ENCODE measurements at regions not wholly inside any gene's neighbourhood (a gene's known extent, or its start where the extent isn't known, plus 50 kb on each side); places are given as distances from the start of the nearest gene placed in this dataset.

GRCh38 chr3:31392568-31392967 lies 140.2 kb upstream of the STT3B start:
- H3K27ac ChIP-seq = no peak overlapping the region
- no peaks in the 10 kb centered on the region for H3K27me3 ChIP-seq
- no peak for ATAC-seq (ENCODE audit: low FRiP score in 2 of 2)
- no peak for TF ChIP-seq POLR2AphosphoS5 (IDR thresholded peaks at IDR 0.05)
- no peak for TF ChIP-seq POLR2A (IDR thresholded peaks at IDR 0.05)
- no peak for TF ChIP-seq EP300 (IDR thresholded peaks at IDR 0.05)
- no peak for TF ChIP-seq CTCF (IDR thresholded peaks at IDR 0.05)
- no peaks in the 10 kb centered on the region for H3K9me3 ChIP-seq
- WGBS, 2 donors = 84 to 87% methylated on average over 2 of the region's 2 CpGs
- H3K36me3 ChIP-seq = no peaks in the 10 kb centered on the region
- DNase-seq = no peak
- no peaks in the 10 kb centered on the region for H3K4me1 ChIP-seq
- no peak overlapping the region for H3K4me3 ChIP-seq

GRCh38 chr3:31399271-31399670 lies 133.5 kb upstream of the STT3B start:
- H3K27ac ChIP-seq = no peak overlapping the region
- H3K9me3 ChIP-seq = no peaks in the 10 kb centered on the region
- H3K27me3 ChIP-seq = no peaks in the 10 kb centered on the region
- no peak overlapping the region for H3K4me3 ChIP-seq
- no peak for TF ChIP-seq POLR2AphosphoS5 (IDR thresholded peaks at IDR 0.05)
- no peak for DNase-seq
- H3K4me1 ChIP-seq = peaks cover 0 to 8% (median 0%) of the 10 kb centered on the region in 4 donors
- 31 to 32% methylated on average over 1 of the region's 1 CpG for WGBS, 2 donors
- H3K36me3 ChIP-seq = no peaks in the 10 kb centered on the region
- ATAC-seq (ENCODE audit: low FRiP score in 2 of 2) = no peak

- Histone ChIP-seq H3K4me3 (no peak overlapping the region), H3K27ac (no peak overlapping the region), H3K4me1 (peaks cover 0 to 8% (median 0%) of the 10 kb centered on the region in 4 donors), H3K9me3 (no peaks in the 10 kb centered on the region), H3K36me3 (no peaks in the 10 kb centered on the region), H3K27me3 (no peaks in the 10 kb centered on the region)
- no peak for TF ChIP-seq POLR2AphosphoS5 (IDR thresholded peaks at IDR 0.05)
- TF ChIP-seq CTCF (IDR thresholded peaks at IDR 0.05) = no peak
- TF ChIP-seq POLR2A (IDR thresholded peaks at IDR 0.05) = no peak
- TF ChIP-seq EP300 (IDR thresholded peaks at IDR 0.05) = no peak
- 18 to 32% methylated on average over 2 of the region's 2 CpGs for WGBS, 2 donors
- DNase-seq (no peak), ATAC-seq (ENCODE audit: low FRiP score in 2 of 2) (peak in 1 of 2 donors; percentile 60)
Measured at GRCh38 chr3:31402117-31402516, 130.6 kb upstream of the STT3B start.

GRCh38 chr3:31403197-31403596 lies 129.5 kb upstream of the STT3B start:
- no peak overlapping the region for H3K27ac ChIP-seq
- no peaks in the 10 kb centered on the region for H3K36me3 ChIP-seq
- no peaks in the 10 kb centered on the region for H3K9me3 ChIP-seq
- DNase-seq = no peak
- H3K27me3 ChIP-seq = no peaks in the 10 kb centered on the region
- H3K4me3 ChIP-seq = no peak overlapping the region
- no peak for ATAC-seq (ENCODE audit: low FRiP score in 2 of 2)
- H3K4me1 ChIP-seq = peaks cover 0 to 8% (median 0%) of the 10 kb centered on the region in 4 donors
- TF ChIP-seq POLR2AphosphoS5 (IDR thresholded peaks at IDR 0.05) (no peak), POLR2A (IDR thresholded peaks at IDR 0.05) (no peak), EP300 (IDR thresholded peaks at IDR 0.05) (no peak), CTCF (IDR thresholded peaks at IDR 0.05) (no peak)
- 85 to 87% methylated on average over 3 of the region's 3 CpGs for WGBS, 2 donors

GRCh38 chr3:31404871-31405270 lies 127.9 kb upstream of the STT3B start:
- no peak for ATAC-seq (ENCODE audit: low FRiP score in 2 of 2)
- no peak overlapping the region for H3K4me3 ChIP-seq

More at GRCh38 chr3:31404871-31405270, 127.9 kb upstream of the STT3B start:
- Histone ChIP-seq H3K27ac (no peak overlapping the region), H3K27me3 (no peaks in the 10 kb centered on the region), H3K36me3 (no peaks in the 10 kb centered on the region), H3K4me1 (peaks cover 0 to 8% (median 0%) of the 10 kb centered on the region in 4 donors), H3K9me3 (no peaks in the 10 kb centered on the region)
- TF ChIP-seq EP300 (IDR thresholded peaks at IDR 0.05) (no peak), POLR2A (IDR thresholded peaks at IDR 0.05) (no peak), CTCF (IDR thresholded peaks at IDR 0.05) (no peak), POLR2AphosphoS5 (IDR thresholded peaks at IDR 0.05) (no peak)
- no peak for DNase-seq
- 88 to 93% methylated on average over 1 of the region's 1 CpG for WGBS, 2 donors
